HL-60 (cell line): ENCODE measurements at regions not wholly inside any gene's neighbourhood (a gene's known extent, or its start where the extent isn't known, plus 50 kb on each side); places are given as distances from the start of the nearest gene placed in this dataset.

ENCODE experiments used
- DNase-seq, 2 experiments: peaks; one replicate each; pipeline ENCODE4 v3.0.0-alpha.2; 2010 to 2020; ENCODE audit warnings: low read depth in 1 of 2, low spot score in 1 of 2
- H3K27ac ChIP-seq: fragments of 250-450 bp; sonication (Bioruptor Pico); replicated peaks from 2 replicates; pipeline ENCODE4 v1.5.1; 2020; ENCODE audit warnings: mild to moderate bottlenecking, moderate library complexity
- H3K27me3 ChIP-seq: fragments of 250-450 bp; sonication (Bioruptor Pico); 2 replicates; pipeline ENCODE4 v1.5.1; 2021; ENCODE audit warnings: mild to moderate bottlenecking, moderate library complexity; ENCODE audit not compliant: insufficient read depth, poor library complexity, severe bottlenecking
- H3K4me3 ChIP-seq: replicated peaks from 2 replicates; pipeline ENCODE4 v1.5.1; 2011; ENCODE audit warnings: mild to moderate bottlenecking, control low read depth, low read length; ENCODE audit not compliant: insufficient read depth
- GABPA ChIP-seq: IDR thresholded peaks from 2 replicates; pipeline ENCODE4 v1.6.1; 2012; ENCODE audit warnings: low read depth
- POLR2AphosphoS5 ChIP-seq: IDR thresholded peaks from 2 replicates; pipeline ENCODE4 v1.6.1; 2012; ENCODE audit warnings: low read depth
- SPI1 ChIP-seq: IDR thresholded peaks from 2 replicates; pipeline ENCODE4 v1.6.1; 2012; ENCODE audit warnings: low read depth, mild to moderate bottlenecking, borderline replicate concordance
- TF ChIP-seq, protein P1 (sequence below): IDR thresholded peaks from one replicate; pipeline ENCODE4 v1.5.1; 2011; ENCODE audit warnings: low read length, control low read depth, inconsistent platforms; ENCODE audit not compliant: insufficient read depth
- TF ChIP-seq, protein P2 (sequence below): IDR thresholded peaks from 2 replicates; pipeline ENCODE4 v1.6.1; 2012; ENCODE audit warnings: low read depth; ENCODE audit not compliant: insufficient replicate concordance

DNA sequence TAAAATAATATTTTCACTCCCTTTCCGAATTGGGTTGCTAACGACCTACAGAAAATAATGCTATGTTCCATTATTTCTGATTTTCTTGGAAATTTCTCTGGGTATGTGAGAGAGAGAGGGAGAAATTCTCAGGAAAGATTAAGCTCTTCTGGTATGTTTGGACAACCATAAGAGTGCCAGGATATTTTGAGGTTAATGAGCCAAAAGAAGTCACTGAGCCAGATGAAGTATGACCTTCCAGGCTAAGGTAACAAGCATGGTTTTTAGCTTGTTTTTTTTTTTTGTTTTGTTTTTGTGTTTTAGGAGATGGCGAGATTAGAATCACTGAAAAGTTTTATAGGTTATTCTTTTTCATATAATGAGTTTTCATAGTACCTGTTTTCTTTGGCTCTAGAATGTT is 171.0 kb upstream of the FOXP2 start:
- no peak for DNase-seq
- no peaks in the 10 kb centered on the region for H3K27me3 ChIP-seq
- no peak overlapping the region for H3K27ac ChIP-seq
- H3K4me3 ChIP-seq, result no peak overlapping the region
- TF ChIP-seq, protein P1, sequence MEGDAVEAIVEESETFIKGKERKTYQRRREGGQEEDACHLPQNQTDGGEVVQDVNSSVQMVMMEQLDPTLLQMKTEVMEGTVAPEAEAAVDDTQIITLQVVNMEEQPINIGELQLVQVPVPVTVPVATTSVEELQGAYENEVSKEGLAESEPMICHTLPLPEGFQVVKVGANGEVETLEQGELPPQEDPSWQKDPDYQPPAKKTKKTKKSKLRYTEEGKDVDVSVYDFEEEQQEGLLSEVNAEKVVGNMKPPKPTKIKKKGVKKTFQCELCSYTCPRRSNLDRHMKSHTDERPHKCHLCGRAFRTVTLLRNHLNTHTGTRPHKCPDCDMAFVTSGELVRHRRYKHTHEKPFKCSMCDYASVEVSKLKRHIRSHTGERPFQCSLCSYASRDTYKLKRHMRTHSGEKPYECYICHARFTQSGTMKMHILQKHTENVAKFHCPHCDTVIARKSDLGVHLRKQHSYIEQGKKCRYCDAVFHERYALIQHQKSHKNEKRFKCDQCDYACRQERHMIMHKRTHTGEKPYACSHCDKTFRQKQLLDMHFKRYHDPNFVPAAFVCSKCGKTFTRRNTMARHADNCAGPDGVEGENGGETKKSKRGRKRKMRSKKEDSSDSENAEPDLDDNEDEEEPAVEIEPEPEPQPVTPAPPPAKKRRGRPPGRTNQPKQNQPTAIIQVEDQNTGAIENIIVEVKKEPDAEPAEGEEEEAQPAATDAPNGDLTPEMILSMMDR, result no peak
- TF ChIP-seq, protein P2, sequence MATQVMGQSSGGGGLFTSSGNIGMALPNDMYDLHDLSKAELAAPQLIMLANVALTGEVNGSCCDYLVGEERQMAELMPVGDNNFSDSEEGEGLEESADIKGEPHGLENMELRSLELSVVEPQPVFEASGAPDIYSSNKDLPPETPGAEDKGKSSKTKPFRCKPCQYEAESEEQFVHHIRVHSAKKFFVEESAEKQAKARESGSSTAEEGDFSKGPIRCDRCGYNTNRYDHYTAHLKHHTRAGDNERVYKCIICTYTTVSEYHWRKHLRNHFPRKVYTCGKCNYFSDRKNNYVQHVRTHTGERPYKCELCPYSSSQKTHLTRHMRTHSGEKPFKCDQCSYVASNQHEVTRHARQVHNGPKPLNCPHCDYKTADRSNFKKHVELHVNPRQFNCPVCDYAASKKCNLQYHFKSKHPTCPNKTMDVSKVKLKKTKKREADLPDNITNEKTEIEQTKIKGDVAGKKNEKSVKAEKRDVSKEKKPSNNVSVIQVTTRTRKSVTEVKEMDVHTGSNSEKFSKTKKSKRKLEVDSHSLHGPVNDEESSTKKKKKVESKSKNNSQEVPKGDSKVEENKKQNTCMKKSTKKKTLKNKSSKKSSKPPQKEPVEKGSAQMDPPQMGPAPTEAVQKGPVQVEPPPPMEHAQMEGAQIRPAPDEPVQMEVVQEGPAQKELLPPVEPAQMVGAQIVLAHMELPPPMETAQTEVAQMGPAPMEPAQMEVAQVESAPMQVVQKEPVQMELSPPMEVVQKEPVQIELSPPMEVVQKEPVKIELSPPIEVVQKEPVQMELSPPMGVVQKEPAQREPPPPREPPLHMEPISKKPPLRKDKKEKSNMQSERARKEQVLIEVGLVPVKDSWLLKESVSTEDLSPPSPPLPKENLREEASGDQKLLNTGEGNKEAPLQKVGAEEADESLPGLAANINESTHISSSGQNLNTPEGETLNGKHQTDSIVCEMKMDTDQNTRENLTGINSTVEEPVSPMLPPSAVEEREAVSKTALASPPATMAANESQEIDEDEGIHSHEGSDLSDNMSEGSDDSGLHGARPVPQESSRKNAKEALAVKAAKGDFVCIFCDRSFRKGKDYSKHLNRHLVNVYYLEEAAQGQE, result no peak
- TF ChIP-seq GABPA, result no peak

DNA sequence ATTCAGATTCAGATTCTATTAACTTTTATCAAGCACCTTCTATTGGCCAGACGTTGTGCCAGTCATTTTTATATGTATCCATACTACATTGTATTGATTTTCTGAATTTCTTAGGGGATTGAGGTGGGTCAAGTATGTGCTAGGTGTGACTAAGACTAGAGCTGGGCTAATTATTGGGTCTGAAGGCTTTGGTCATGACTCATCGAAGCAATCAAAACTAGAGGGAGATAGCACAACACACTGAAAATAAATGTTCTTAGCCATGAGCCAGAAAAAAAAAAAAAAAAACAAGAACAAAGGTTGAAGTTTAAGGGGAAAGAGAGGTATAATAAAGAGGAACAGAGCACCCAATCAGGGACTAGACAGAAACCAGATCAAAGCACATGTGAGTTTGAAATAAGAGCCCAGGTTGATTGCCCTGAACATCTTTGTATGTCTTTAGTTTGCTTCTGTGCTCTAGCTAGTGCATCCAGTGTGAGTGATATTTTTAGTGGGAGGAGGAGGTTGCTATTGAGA is 171.6 kb upstream of the FOXP2 start:
- no peak for TF ChIP-seq POLR2AphosphoS5
- TF ChIP-seq, protein P1, result no peak
- no peak for TF ChIP-seq SPI1
- TF ChIP-seq, protein P2, result no peak
- no peak for TF ChIP-seq GABPA
- no peak for DNase-seq
- Histone ChIP-seq H3K4me3 (no peak overlapping the region), H3K27ac (no peak overlapping the region), H3K27me3 (no peaks in the 10 kb centered on the region)

DNA sequence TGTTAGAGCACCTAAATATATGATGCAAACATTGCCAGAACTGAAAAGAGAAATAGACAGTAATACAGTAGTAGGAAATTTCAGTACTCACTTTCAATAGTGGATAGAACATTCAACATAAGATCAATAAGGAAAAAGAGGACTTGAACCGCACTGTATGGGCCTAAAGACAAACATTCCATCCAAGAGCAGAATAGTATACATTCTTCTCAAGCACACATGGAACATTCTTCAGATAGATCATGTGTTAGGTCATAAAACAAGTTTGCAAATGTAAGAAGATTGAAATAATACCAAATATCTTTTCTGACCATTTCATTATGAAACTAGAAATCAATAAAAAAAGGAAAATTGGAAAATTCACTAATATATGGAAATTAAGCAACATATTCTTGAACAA is 185.4 kb upstream of the FOXP2 start:
- Histone ChIP-seq H3K27ac (no peak overlapping the region), H3K4me3 (no peak overlapping the region), H3K27me3 (no peaks in the 10 kb centered on the region)
- TF ChIP-seq, protein P1, result no peak
- no peak for TF ChIP-seq GABPA
- DNase-seq, result no peak

DNA sequence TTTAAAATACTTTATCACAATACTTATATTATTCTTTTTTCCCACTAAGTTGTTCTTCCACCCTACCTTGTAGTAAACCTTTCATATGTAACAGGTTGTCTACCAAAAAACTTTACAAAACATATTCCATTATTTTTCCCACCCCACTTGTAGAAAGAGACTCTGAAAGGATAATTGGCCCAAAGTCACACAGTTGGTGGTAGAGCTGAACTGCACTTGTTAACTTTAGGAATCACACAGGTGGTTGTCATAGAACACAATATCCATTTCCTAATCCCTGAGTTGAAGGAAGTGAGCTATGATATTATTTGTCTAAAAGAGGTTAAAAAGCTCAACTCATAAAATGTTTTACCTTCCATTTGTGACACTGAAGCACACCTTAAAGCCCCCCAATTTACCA is 188.8 kb upstream of the FOXP2 start:
- TF ChIP-seq SPI1 (no peak), GABPA (no peak), POLR2AphosphoS5 (no peak)
- TF ChIP-seq, protein P2, result no peak
- TF ChIP-seq, protein P1, result no peak
- Histone ChIP-seq H3K27ac (no peak overlapping the region), H3K27me3 (no peaks in the 10 kb centered on the region), H3K4me3 (no peak overlapping the region)
- DNase-seq, result no peak
